ENCODE measurements at regions not wholly inside any gene's neighbourhood (a gene's known extent, or its start where the extent isn't known, plus 50 kb on each side); places are given as distances from the start of the nearest gene placed in this dataset.

- TF ChIP-seq CTCF (tag by site-specific recombination; IDR thresholded peaks at IDR 0.05), result no peak
- TF ChIP-seq ZBTB1 (tag by site-specific recombination; IDR thresholded peaks at IDR 0.05), result no peak
- no peak for TF ChIP-seq ZNF169 (tag by site-specific recombination; IDR thresholded peaks at IDR 0.05)
- TF ChIP-seq KLF1 (tag by site-specific recombination; IDR thresholded peaks at IDR 0.05), result no peak
- TF ChIP-seq YY1 (tag by site-specific recombination; IDR thresholded peaks at IDR 0.05), result no peak
- no peak for TF ChIP-seq ZNF704 (tag by site-specific recombination; IDR thresholded peaks at IDR 0.05)
- no peak for TF ChIP-seq ZNF530 (tag by site-specific recombination; IDR thresholded peaks at IDR 0.05; ENCODE audit: low read depth)
- no peak for TF ChIP-seq ZNF580 (tag by site-specific recombination; IDR thresholded peaks at IDR 0.05)
- TF ChIP-seq ZNF274 (IDR thresholded peaks at IDR 0.05; ENCODE audit: low read length), result no peak
- TF ChIP-seq ZNF274 (tag by site-specific recombination; IDR thresholded peaks at IDR 0.05; ENCODE audit: borderline replicate concordance), result no peak
- TF ChIP-seq GLI4 (tag by site-specific recombination; IDR thresholded peaks at IDR 0.05), result no peak
- no peak for TF ChIP-seq ZNF660 (tag by site-specific recombination; IDR thresholded peaks at IDR 0.05)
- TF ChIP-seq ZNF555 (tag by site-specific recombination; conservative IDR thresholded peaks at IDR 0.05), result no peak
- no peak for TF ChIP-seq ZNF449 (tag by site-specific recombination; IDR thresholded peaks at IDR 0.05)
- no peak for TF ChIP-seq PRDM1 (tag by site-specific recombination; IDR thresholded peaks at IDR 0.05)
Measured at GRCh38 chr12:75951399-75952278, 79.9 kb downstream of the PHLDA1 start.
